ENCODE measurements at regions not wholly inside any gene's neighbourhood (a gene's known extent, or its start where the extent isn't known, plus 50 kb on each side); places are given as distances from the start of the nearest gene placed in this dataset.
"Not testable (repeated sequence)": the region's sequence is repeated elsewhere in the genome, so short reads cannot be mapped to it uniquely, and the experiment has no call there.

- DNase-seq: no peak
These were observed 1191.9 kb upstream of the SLC39A10 start for GRCh38 chr2:194464964-194465638.

- not testable (repeated sequence) for DNase-seq
These were observed 1194.1 kb upstream of the SLC39A10 start for GRCh38 chr2:194462883-194463282.

- DNase-seq: no peak
These were observed 1201.7 kb upstream of the SLC39A10 start for GRCh38 chr2:194455358-194455757.

- DNase-seq: no peak
These were observed 1204.5 kb upstream of the SLC39A10 start for GRCh38 chr2:194452504-194452903.

- no peak for DNase-seq
These were observed 1211.8 kb upstream of the SLC39A10 start for GRCh38 chr2:194445226-194445625.

GRCh38 chr2:194443926-194444325 is 1213.1 kb upstream of the SLC39A10 start:
- no peak for DNase-seq

GRCh38 chr2:194424683-194425209 is 1232.3 kb upstream of the SLC39A10 start:
- DNase-seq: no peak

- DNase-seq: no peak
These were observed 1245.8 kb upstream of the SLC39A10 start for GRCh38 chr2:194411221-194411620.

- DNase-seq: no peak
These were observed 1261.2 kb upstream of the SLC39A10 start for GRCh38 chr2:194395818-194396217.

- DNase-seq: no peak
These were observed 1271.7 kb upstream of the SLC39A10 start for GRCh38 chr2:194385376-194385775.

GRCh38 chr2:194383401-194383800 is 1273.6 kb upstream of the SLC39A10 start:
- DNase-seq: peak; percentile 1

GRCh38 chr2:194382221-194382620 is 1274.8 kb upstream of the SLC39A10 start:
- no peak for DNase-seq

- DNase-seq: no peak
These were observed 1277.0 kb upstream of the SLC39A10 start for GRCh38 chr2:194380011-194380410.

- DNase-seq: not testable (repeated sequence)
These were observed 1289.6 kb upstream of the SLC39A10 start for GRCh38 chr2:194367390-194367789.

GRCh38 chr2:194363878-194364277 is 1293.1 kb upstream of the SLC39A10 start:
- no peak for DNase-seq

- DNase-seq: no peak
These were observed 1293.7 kb upstream of the SLC39A10 start for GRCh38 chr2:194363295-194363694.

- no peak for DNase-seq
These were observed 1304.5 kb upstream of the SLC39A10 start for GRCh38 chr2:194352505-194352904.

- DNase-seq: no peak
These were observed 1310.8 kb upstream of the SLC39A10 start for GRCh38 chr2:194346193-194346592.

GRCh38 chr2:194345347-194345746 is 1311.7 kb upstream of the SLC39A10 start:
- DNase-seq: no peak

GRCh38 chr2:194343167-194343566 is 1313.9 kb upstream of the SLC39A10 start:
- no peak for DNase-seq

- DNase-seq: no peak
These were observed 1324.1 kb upstream of the SLC39A10 start for GRCh38 chr2:194332799-194333490.

- DNase-seq: no peak
These were observed 1328.6 kb upstream of the SLC39A10 start for GRCh38 chr2:194328456-194328855.

GRCh38 chr2:194327196-194327888 is 1329.7 kb upstream of the SLC39A10 start:
- DNase-seq: no peak

- no peak for DNase-seq
These were observed 1333.3 kb upstream of the SLC39A10 start for GRCh38 chr2:194323740-194324139.
